HCT116 (cell line): ENCODE measurements at regions not wholly inside any gene's neighbourhood (a gene's known extent, or its start where the extent isn't known, plus 50 kb on each side); places are given as distances from the start of the nearest gene placed in this dataset.

ENCODE experiments used
- ATAC-seq: fragments of 200-7000 bp; cut with Tn5 transposase; 2 replicates; pipeline ENCODE4 v1.9.1; 2020; ENCODE audit warnings: mild to moderate bottlenecking, moderate library complexity
- BruUV-seq: library from RNA; stranded (reverse); fragments of 400-500 nt; replicated peaks from 2 replicates; lab custom pipeline; 2021; lab: Mats Ljungman, UMichigan
- CTCF ChIA-PET: fragments of 300-600 bp; sonication (Branson Sonifier 250); formaldehyde crosslinking; loops from one replicate; lab custom pipeline; 2021; ENCODE audit warnings: antibody characterized with exemption; lab: Charles Lee
- POLR2A ChIA-PET: fragments of 300-600, 350-600 bp; sonication (Branson Sonifier 250); formaldehyde crosslinking; loops from one replicate; lab custom pipeline; 2021; ENCODE audit warnings: antibody characterized with exemption; lab: Charles Lee
- RAD21 ChIA-PET, 2 experiments: fragments of 300-600 bp; sonication (Branson Sonifier 250); formaldehyde crosslinking; loops; one replicate each; lab custom pipeline; 2023; ENCODE audit warnings: low total read pairs in 2 of 2; ENCODE audit not compliant: uncharacterized antibody in 2 of 2, unreplicated experiment in 2 of 2, low non-redundant PET in 1 of 2; lab: Charles Lee
- DNase-seq: peaks from one replicate; pipeline ENCODE4 v3.0.0-alpha.2; 2010; ENCODE audit warnings: low read depth, low spot score
- H2AFZ ChIP-seq: fragments of 200-600 bp; shearing (Covaris generic), sonication (generic); 2 replicates; pipeline ENCODE4 v1.6.1; 2017; ENCODE audit warnings: low read depth, mixed run types, mixed read lengths, antibody characterized with exemption, low read length; ENCODE audit not compliant: poor library complexity, severe bottlenecking
- H3K27ac ChIP-seq: 2 replicates; pipeline ENCODE4 v1.5.1; 2012; ENCODE audit warnings: low read depth, low read length
- H3K27me3 ChIP-seq: fragments of 200-600 bp; sonication (generic); 2 replicates; pipeline ENCODE4 v1.6.1; 2016; ENCODE audit warnings: mixed run types, low read length, mixed read lengths; ENCODE audit not compliant: insufficient read depth
- H3K36me3 ChIP-seq, 2 experiments: fragments of 200-500 bp in 1 of 2; fragments of 200-600 bp in 1 of 2; sonication (Bioruptor generic) in 1 of 2; sonication (generic) in 1 of 2; 2 replicates each; pipeline versions ENCODE4 v1.5.1 to v1.6.1; 2014 to 2016; ENCODE audit warnings: low read length in 2 of 2, inconsistent platforms in 1 of 2, mixed read lengths in 1 of 2, mixed run types in 1 of 2; ENCODE audit not compliant: insufficient read depth in 2 of 2, control insufficient read depth in 1 of 2
- H3K4me1 ChIP-seq, 2 experiments: fragments of 200-600 bp in 1 of 2; sonication (generic) in 1 of 2; 2 replicates each; pipeline versions ENCODE4 v1.5.1 to v1.6.1; 2012 to 2017; ENCODE audit warnings: low read length in 2 of 2, inconsistent platforms in 1 of 2, mild to moderate bottlenecking in 1 of 2, mixed read lengths in 1 of 2, mixed run types in 1 of 2, moderate library complexity in 1 of 2; ENCODE audit not compliant: insufficient read depth in 2 of 2, control insufficient read depth in 1 of 2
- H3K4me2 ChIP-seq: fragments of 200-600 bp; sonication (generic); 2 replicates; pipeline ENCODE4 v1.6.1; 2017; ENCODE audit warnings: mixed run types, low read length, mixed read lengths
- H3K4me3 ChIP-seq, 2 experiments: fragments of 200-600 bp in 1 of 2; sonication (generic) in 1 of 2; replicated peaks in 1 of 2; 2 replicates each; pipeline ENCODE4 v1.5.1; 2011 to 2016; ENCODE audit warnings: low read length in 2 of 2, control low read depth in 1 of 2, low read depth in 1 of 2, mild to moderate bottlenecking in 1 of 2, mixed read lengths in 1 of 2, mixed run types in 1 of 2
- H3K79me2 ChIP-seq: fragments of 200-600 bp; sonication (generic); 2 replicates; pipeline ENCODE4 v1.6.1; 2017; ENCODE audit warnings: mild to moderate bottlenecking, mixed run types, low read length, moderate library complexity, mixed read lengths; ENCODE audit not compliant: insufficient read depth
- H3K9ac ChIP-seq: fragments of 200-600 bp; sonication (generic); 2 replicates; pipeline ENCODE4 v1.6.1; 2016; ENCODE audit warnings: low read length, mixed read lengths
- H3K9me2 ChIP-seq: fragments of 200-600 bp; sonication (generic), shearing (Covaris generic); 2 replicates; pipeline ENCODE4 v1.6.1; 2017; ENCODE audit warnings: mixed run types, mild to moderate bottlenecking, moderate library complexity; ENCODE audit not compliant: insufficient read depth
- H3K9me3 ChIP-seq, 2 experiments: fragments of 200-500 bp in 1 of 2; fragments of 200-600 bp in 1 of 2; sonication (Bioruptor generic) in 1 of 2; sonication (generic) in 1 of 2; 2 replicates each; pipeline ENCODE4 v1.6.1; 2014 to 2017; ENCODE audit warnings: low read length in 2 of 2, mixed read lengths in 2 of 2, inconsistent platforms in 1 of 2, low read depth in 1 of 2, mild to moderate bottlenecking in 1 of 2, mixed run types in 1 of 2, moderate library complexity in 1 of 2; ENCODE audit not compliant: control insufficient read depth in 1 of 2, insufficient read depth in 1 of 2
- H4K20me1 ChIP-seq: fragments of 200-600 bp; sonication (generic), shearing (Covaris generic); 2 replicates; pipeline ENCODE4 v1.6.1; 2017; ENCODE audit warnings: mixed run types, mild to moderate bottlenecking, moderate library complexity; ENCODE audit not compliant: insufficient read depth
- CBX3 ChIP-seq: IDR thresholded peaks from 2 replicates; pipeline ENCODE4 v1.6.1; 2012; ENCODE audit warnings: low read depth
- CEBPB ChIP-seq: IDR thresholded peaks from 2 replicates; pipeline ENCODE4 v1.6.1; 2012; ENCODE audit warnings: low read depth
- CTCF ChIP-seq, 3 experiments: fragments of 200-600 bp in 1 of 3; sonication (generic) in 1 of 3; IDR thresholded peaks in 2 of 3; conservative IDR thresholded peaks in 1 of 3; 2 replicates each; pipeline ENCODE4 v1.5.1; 2012 to 2017; ENCODE audit warnings: low read depth in 2 of 3, low read length in 2 of 3, antibody characterized with exemption in 1 of 3, borderline replicate concordance in 1 of 3, control low read depth in 1 of 3, mild to moderate bottlenecking in 1 of 3, mixed read lengths in 1 of 3, mixed run types in 1 of 3, moderate library complexity in 1 of 3; ENCODE audit not compliant: insufficient read depth in 1 of 3
- EGR1 ChIP-seq: IDR thresholded peaks from 2 replicates; pipeline ENCODE4 v1.6.1; 2012; ENCODE audit warnings: low read depth
- ELF1 ChIP-seq: IDR thresholded peaks from 2 replicates; pipeline ENCODE4 v1.6.1; 2012; ENCODE audit warnings: low read depth, borderline replicate concordance
- EZH2 ChIP-seq: fragments of 200-600 bp; sonication (generic); IDR thresholded peaks from 2 replicates; pipeline ENCODE4 v1.6.1; 2017; ENCODE audit warnings: antibody characterized with exemption, mixed run types
- EZH2phosphoT487 ChIP-seq: fragments of 200-600 bp; IDR thresholded peaks from 2 replicates; pipeline ENCODE4 v1.6.1; 2018; ENCODE audit warnings: antibody characterized with exemption, borderline replicate concordance
- FOSL1 ChIP-seq: IDR thresholded peaks from 2 replicates; pipeline ENCODE4 v1.6.1; 2012; ENCODE audit warnings: low read depth
- JUND ChIP-seq: IDR thresholded peaks from 2 replicates; pipeline ENCODE4 v1.6.1; 2012
- MAX ChIP-seq: IDR thresholded peaks from 2 replicates; pipeline ENCODE4 v1.6.1; 2012
- POLR2A ChIP-seq: IDR thresholded peaks from 2 replicates; pipeline ENCODE4 v1.7.0; 2011; ENCODE audit warnings: borderline replicate concordance; ENCODE audit not compliant: insufficient read depth, insufficient read length; ENCODE audit errors: extremely low read depth
- REST ChIP-seq: IDR thresholded peaks from 2 replicates; pipeline ENCODE4 v1.6.1; 2012; ENCODE audit warnings: low read depth
- SIN3A ChIP-seq: IDR thresholded peaks from 2 replicates; pipeline ENCODE4 v1.6.1; 2012; ENCODE audit warnings: low read depth
- SP1 ChIP-seq: IDR thresholded peaks from 2 replicates; pipeline ENCODE4 v1.6.1; 2012; ENCODE audit warnings: low read depth
- SRF ChIP-seq: IDR thresholded peaks from 2 replicates; pipeline ENCODE4 v1.6.1; 2012; ENCODE audit warnings: low read depth
- TCF7L2 ChIP-seq: IDR thresholded peaks from 2 replicates; pipeline ENCODE4 v1.7.0; 2011; ENCODE audit warnings: borderline replicate concordance, inconsistent platforms; ENCODE audit not compliant: insufficient read depth, insufficient read length; ENCODE audit errors: extremely low read depth
- YY1 ChIP-seq: IDR thresholded peaks from 2 replicates; pipeline ENCODE4 v1.6.1; 2011; ENCODE audit warnings: low read length, low read depth, moderate library complexity, mild to moderate bottlenecking; ENCODE audit not compliant: insufficient replicate concordance; ENCODE audit errors: extremely low read depth
- ZBTB33 ChIP-seq: IDR thresholded peaks from 2 replicates; pipeline ENCODE4 v1.6.1; 2011; ENCODE audit warnings: mild to moderate bottlenecking, low read length, moderate library complexity; ENCODE audit not compliant: insufficient replicate concordance; ENCODE audit errors: extremely low read depth
- ZFX ChIP-seq: fragments of 450-650 bp; IDR thresholded peaks from 2 replicates; pipeline ENCODE4 v1.6.1; 2017
- ZNF274 ChIP-seq: fragments of 200-500 bp; sonication (Bioruptor generic); IDR thresholded peaks from 2 replicates; pipeline ENCODE4 v1.6.1; 2014; ENCODE audit warnings: mild to moderate bottlenecking, low read depth, low read length, inconsistent platforms
- intact Hi-C: fragments of 100-400 bp; cut with micrococcal nuclease; formaldehyde crosslinking; loops from 2 replicates; pipeline ENCODE4 v1.10.0; 2022

- Histone ChIP-seq H3K79me2 (no peaks in the 10 kb centered on the region), H3K9me3 (no peaks in the 10 kb centered on the region), H3K9ac (no peak overlapping the region), H3K36me3 (no peaks in the 10 kb centered on the region), H3K4me1 (no peaks in the 10 kb centered on the region), H2AFZ (no peak overlapping the region), H3K27me3 (no peaks in the 10 kb centered on the region), H3K4me2 (no peak overlapping the region), H3K27ac (no peak overlapping the region), H4K20me1 (no peaks in the 10 kb centered on the region), H3K9me2 (no peaks in the 10 kb centered on the region), H3K4me3 (no peak overlapping the region)
- DNase-seq (no peak), ATAC-seq (no peak)
- ChIA-PET POLR2A (no interaction called here), RAD21 (no interaction called here), CTCF (interaction anchor here (1.5 kb wide), 1 partner anchor 21 kb away, joined by 4 read pairs; no protein-coding TSS in a partner anchor)
- BruUV-seq, result no TSS peak
- intact Hi-C loops, result no loop called here
- TF ChIP-seq ZFX, result no peak
- TF ChIP-seq CBX3, result no peak
- TF ChIP-seq TCF7L2, result no peak
- TF ChIP-seq REST, result no peak
- no peak for TF ChIP-seq EZH2
- TF ChIP-seq SP1, result no peak
- TF ChIP-seq FOSL1, result no peak
- TF ChIP-seq EGR1, result no peak
- no peak for TF ChIP-seq CTCF (IDR thresholded peaks at IDR 0.05 in 2 of 3, conservative IDR thresholded peaks at IDR 0.05 in 1 of 3; ENCODE audit: borderline replicate concordance in 1 of 3, insufficient read depth in 1 of 3, low read depth in 2 of 3, low read length in 2 of 3)
- no peak for TF ChIP-seq ZBTB33
- TF ChIP-seq SIN3A, result no peak
- TF ChIP-seq CEBPB, result no peak
- TF ChIP-seq EZH2phosphoT487, result no peak
- no peak for TF ChIP-seq YY1
- no peak for TF ChIP-seq ZNF274
- TF ChIP-seq MAX, result no peak
- TF ChIP-seq SRF, result no peak
- no peak for TF ChIP-seq ELF1
- TF ChIP-seq POLR2A, result no peak
- no peak for TF ChIP-seq JUND
These were observed 89.8 kb downstream of the MDH1 start for GRCh38 chr2:63678551-63678950.
